GM23338 (cell line): ENCODE measurements at regions not wholly inside any gene's neighbourhood (a gene's known extent, or its start where the extent isn't known, plus 50 kb on each side); places are given as distances from the start of the nearest gene placed in this dataset.

Experiments
- ATAC-seq: fragments of 200-7000 bp; cut with Tn5 transposase; 3 replicates; pipeline ENCODE4 v1.9.1; 2020
- DNase-seq: peaks from one replicate; pipeline ENCODE4 v3.0.0-alpha.2; 2015; ENCODE audit warnings: low spot score
- H2AFZ ChIP-seq: fragments of 200-600 bp; sonication (generic); 2 replicates; pipeline ENCODE4 v1.8.0; 2016; ENCODE audit warnings: antibody characterized with exemption, mild to moderate bottlenecking, moderate library complexity
- H3F3A ChIP-seq: fragments of 200-600 bp; sonication (generic); replicated peaks from 2 replicates; pipeline ENCODE4 v1.8.0; 2017; ENCODE audit warnings: antibody characterized with exemption, mixed run types, low read depth
- H3K27ac ChIP-seq: fragments of 200-600 bp; sonication (generic); 2 replicates; pipeline ENCODE4 v1.6.1; 2016; ENCODE audit warnings: low read depth
- H3K27me3 ChIP-seq: fragments of 200-600 bp; sonication (generic); 2 replicates; pipeline ENCODE4 v1.8.0; 2016; ENCODE audit warnings: mild to moderate bottlenecking, mixed run types, moderate library complexity; ENCODE audit not compliant: insufficient read depth
- H3K36me3 ChIP-seq: fragments of 200-600 bp; sonication (generic); 2 replicates; pipeline ENCODE4 v1.8.0; 2016; ENCODE audit warnings: mild to moderate bottlenecking; ENCODE audit not compliant: insufficient read depth
- H3K4me1 ChIP-seq: fragments of 200-600 bp; sonication (generic); 2 replicates; pipeline ENCODE4 v1.8.0; 2016; ENCODE audit warnings: mild to moderate bottlenecking, moderate library complexity; ENCODE audit not compliant: insufficient read depth
- H3K4me2 ChIP-seq: fragments of 200-600 bp; sonication (generic); 2 replicates; pipeline ENCODE4 v1.7.1; 2017; ENCODE audit warnings: mixed run types
- H3K4me3 ChIP-seq: fragments of 200-600 bp; sonication (generic); 2 replicates; pipeline ENCODE4 v1.6.1; 2016; ENCODE audit warnings: mixed run types
- H3K79me2 ChIP-seq: fragments of 200-600 bp; sonication (generic); replicated peaks from 2 replicates; pipeline ENCODE4 v1.8.0; 2017; ENCODE audit warnings: mild to moderate bottlenecking; ENCODE audit not compliant: insufficient read depth
- H3K9me2 ChIP-seq: fragments of 200-600 bp; sonication (generic); 2 replicates; pipeline ENCODE4 v1.8.0; 2017; ENCODE audit not compliant: insufficient read depth
- H4K20me1 ChIP-seq: fragments of 200-600 bp; sonication (generic); replicated peaks from 2 replicates; pipeline ENCODE4 v1.8.0; 2017; ENCODE audit warnings: mild to moderate bottlenecking; ENCODE audit not compliant: insufficient read depth
- H3K27ac Mint-ChIP-seq: 2 replicates; pipeline ENCODE4 v1.8.0; 2020; ENCODE audit warnings: inconsistent platforms, mild to moderate bottlenecking, moderate library complexity, mixed read lengths
- H3K27me3 Mint-ChIP-seq: 3 replicates; pipeline ENCODE4 v1.8.0; 2022; ENCODE audit warnings: low read depth, mild to moderate bottlenecking, moderate library complexity, mixed read lengths, inconsistent platforms; ENCODE audit not compliant: insufficient read depth, poor library complexity
- H3K36me3 Mint-ChIP-seq: 3 replicates; pipeline ENCODE4 v1.8.0; 2021; ENCODE audit warnings: low read depth, mild to moderate bottlenecking, inconsistent platforms, moderate library complexity, mixed read lengths
- H3K4me1 Mint-ChIP-seq: 3 replicates; pipeline ENCODE4 v1.8.0; 2020; ENCODE audit warnings: mild to moderate bottlenecking, inconsistent platforms, mixed read lengths
- H3K4me3 Mint-ChIP-seq: 3 replicates; pipeline ENCODE4 v1.8.0; 2021; ENCODE audit warnings: moderate library complexity, mild to moderate bottlenecking, inconsistent platforms, mixed read lengths
- H3K9me3 Mint-ChIP-seq: 3 replicates; pipeline ENCODE4 v1.8.0; 2020; ENCODE audit warnings: moderate library complexity, mild to moderate bottlenecking, inconsistent platforms, mixed read lengths
- CREB1 ChIP-seq: fragments of 250-450 bp; sonication (Bioruptor Pico); IDR thresholded peaks from 2 replicates; pipeline ENCODE4 v1.5.0; 2020; ENCODE audit warnings: low read depth, mild to moderate bottlenecking, moderate library complexity
- EZH2 ChIP-seq: fragments of 200-600 bp; sonication (generic); IDR thresholded peaks from one replicate; pipeline ENCODE4 v1.8.0; 2017; ENCODE audit warnings: antibody characterized with exemption, mild to moderate bottlenecking, low read depth; ENCODE audit not compliant: unreplicated experiment
- EZH2phosphoT487 ChIP-seq: fragments of 200-600 bp; sonication (generic); IDR thresholded peaks from one replicate; pipeline ENCODE4 v1.8.1; 2018; ENCODE audit warnings: antibody characterized with exemption; ENCODE audit not compliant: unreplicated experiment
- JUNB ChIP-seq: IDR thresholded peaks from one replicate; pipeline ENCODE4 v1.6.1; 2016; ENCODE audit warnings: antibody characterized with exemption; ENCODE audit not compliant: unreplicated experiment
- NANOG ChIP-seq: IDR thresholded peaks from 2 replicates; pipeline ENCODE4 v1.6.1; 2016; ENCODE audit warnings: antibody characterized with exemption, borderline replicate concordance
- POLR2AphosphoS5 ChIP-seq: IDR thresholded peaks from 2 replicates; pipeline ENCODE4 v1.6.1; 2016; ENCODE audit warnings: antibody characterized with exemption, low read depth
- STAT1 ChIP-seq: IDR thresholded peaks from one replicate; pipeline ENCODE4 v1.6.1; 2016; ENCODE audit warnings: antibody characterized with exemption; ENCODE audit not compliant: unreplicated experiment
- ZNF114 ChIP-seq: fragments of 250-450 bp; sonication (Bioruptor Pico); IDR thresholded peaks from 2 replicates; pipeline ENCODE4 v1.5.0; 2020; ENCODE audit warnings: mild to moderate bottlenecking, moderate library complexity
- ZNF331 ChIP-seq: fragments of 250-450 bp; sonication (Bioruptor Pico); IDR thresholded peaks from 2 replicates; pipeline ENCODE4 v1.5.0; 2020; ENCODE audit warnings: low read depth, mild to moderate bottlenecking, moderate library complexity
- TF ChIP-seq, protein P1 (sequence below), 2 experiments: fragments of 200-600 bp in 1 of 2; sonication (generic) in 1 of 2; conservative IDR thresholded peaks; 2 replicates each; pipeline versions ENCODE4 v1.5.1 to v1.6.1; 2016 to 2017; ENCODE audit warnings: antibody characterized with exemption in 2 of 2, low read depth in 2 of 2, mild to moderate bottlenecking in 2 of 2, moderate library complexity in 1 of 2
- TF ChIP-seq, protein P2 (sequence below): fragments of 250-450 bp; sonication (Bioruptor Pico); IDR thresholded peaks from 2 replicates; pipeline ENCODE4 v1.5.0; 2020; ENCODE audit warnings: mild to moderate bottlenecking, moderate library complexity
- TF ChIP-seq, protein P3 (sequence below): IDR thresholded peaks from 2 replicates; pipeline ENCODE4 v1.6.1; 2016; ENCODE audit warnings: antibody characterized with exemption
- TF ChIP-seq, protein P4 (sequence below): IDR thresholded peaks from one replicate; pipeline ENCODE4 v1.6.1; 2018; ENCODE audit warnings: antibody characterized with exemption; ENCODE audit not compliant: unreplicated experiment

DNA sequence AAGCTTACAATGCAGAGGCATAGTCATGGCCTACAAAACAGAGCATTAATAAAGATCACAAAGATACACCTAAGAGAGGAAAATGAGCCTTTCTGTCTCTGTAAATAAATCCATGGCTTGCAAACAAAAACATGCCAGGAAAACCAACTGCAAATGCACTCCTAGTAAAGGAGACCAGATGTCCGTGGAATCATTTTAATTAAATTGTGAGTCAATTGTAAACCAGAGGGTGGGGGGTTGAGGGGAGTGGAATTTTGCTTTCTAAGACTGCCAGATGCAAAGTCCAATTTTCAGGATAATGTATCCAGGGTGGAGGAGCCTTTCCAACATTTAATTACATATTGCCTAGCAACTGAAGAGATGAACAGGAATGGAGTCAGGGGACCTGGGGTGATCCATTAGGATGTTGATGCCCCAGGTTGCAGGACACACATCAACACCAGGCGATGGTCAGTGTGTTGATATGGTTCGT is 390.3 kb upstream of the CCL2 start:
- H3K4me3 Mint-ChIP-seq, result no peak overlapping the region
- Histone ChIP-seq H3F3A (no peaks in the 10 kb centered on the region), H3K27ac (no peak overlapping the region), H3K79me2 (no peaks in the 10 kb centered on the region), H3K27me3 (no peaks in the 10 kb centered on the region), H3K4me3 (no peak overlapping the region), H3K9me2 (no peaks in the 10 kb centered on the region; the same call in 1 of the 2 replicates), H3K4me2 (no peak overlapping the region), H3K4me1 (no peaks in the 10 kb centered on the region), H2AFZ (no peak overlapping the region), H3K36me3 (no peaks in the 10 kb centered on the region), H4K20me1 (no peaks in the 10 kb centered on the region; the same call in 1 of the 2 replicates)
- H3K9me3 Mint-ChIP-seq, result no peaks in the 10 kb centered on the region
- TF ChIP-seq EZH2 (no peak), STAT1 (no peak), CREB1 (no peak), ZNF331 (no peak), EZH2phosphoT487 (no peak), ZNF114 (CRISPR knock-in tag) (no peak), JUNB (no peak), NANOG (no peak), POLR2AphosphoS5 (no peak)
- TF ChIP-seq, protein P1, sequence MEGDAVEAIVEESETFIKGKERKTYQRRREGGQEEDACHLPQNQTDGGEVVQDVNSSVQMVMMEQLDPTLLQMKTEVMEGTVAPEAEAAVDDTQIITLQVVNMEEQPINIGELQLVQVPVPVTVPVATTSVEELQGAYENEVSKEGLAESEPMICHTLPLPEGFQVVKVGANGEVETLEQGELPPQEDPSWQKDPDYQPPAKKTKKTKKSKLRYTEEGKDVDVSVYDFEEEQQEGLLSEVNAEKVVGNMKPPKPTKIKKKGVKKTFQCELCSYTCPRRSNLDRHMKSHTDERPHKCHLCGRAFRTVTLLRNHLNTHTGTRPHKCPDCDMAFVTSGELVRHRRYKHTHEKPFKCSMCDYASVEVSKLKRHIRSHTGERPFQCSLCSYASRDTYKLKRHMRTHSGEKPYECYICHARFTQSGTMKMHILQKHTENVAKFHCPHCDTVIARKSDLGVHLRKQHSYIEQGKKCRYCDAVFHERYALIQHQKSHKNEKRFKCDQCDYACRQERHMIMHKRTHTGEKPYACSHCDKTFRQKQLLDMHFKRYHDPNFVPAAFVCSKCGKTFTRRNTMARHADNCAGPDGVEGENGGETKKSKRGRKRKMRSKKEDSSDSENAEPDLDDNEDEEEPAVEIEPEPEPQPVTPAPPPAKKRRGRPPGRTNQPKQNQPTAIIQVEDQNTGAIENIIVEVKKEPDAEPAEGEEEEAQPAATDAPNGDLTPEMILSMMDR (conservative IDR thresholded peaks at IDR 0.05; ENCODE audit: low read depth in 2 of 2), result no peak
- TF ChIP-seq, protein P2, sequence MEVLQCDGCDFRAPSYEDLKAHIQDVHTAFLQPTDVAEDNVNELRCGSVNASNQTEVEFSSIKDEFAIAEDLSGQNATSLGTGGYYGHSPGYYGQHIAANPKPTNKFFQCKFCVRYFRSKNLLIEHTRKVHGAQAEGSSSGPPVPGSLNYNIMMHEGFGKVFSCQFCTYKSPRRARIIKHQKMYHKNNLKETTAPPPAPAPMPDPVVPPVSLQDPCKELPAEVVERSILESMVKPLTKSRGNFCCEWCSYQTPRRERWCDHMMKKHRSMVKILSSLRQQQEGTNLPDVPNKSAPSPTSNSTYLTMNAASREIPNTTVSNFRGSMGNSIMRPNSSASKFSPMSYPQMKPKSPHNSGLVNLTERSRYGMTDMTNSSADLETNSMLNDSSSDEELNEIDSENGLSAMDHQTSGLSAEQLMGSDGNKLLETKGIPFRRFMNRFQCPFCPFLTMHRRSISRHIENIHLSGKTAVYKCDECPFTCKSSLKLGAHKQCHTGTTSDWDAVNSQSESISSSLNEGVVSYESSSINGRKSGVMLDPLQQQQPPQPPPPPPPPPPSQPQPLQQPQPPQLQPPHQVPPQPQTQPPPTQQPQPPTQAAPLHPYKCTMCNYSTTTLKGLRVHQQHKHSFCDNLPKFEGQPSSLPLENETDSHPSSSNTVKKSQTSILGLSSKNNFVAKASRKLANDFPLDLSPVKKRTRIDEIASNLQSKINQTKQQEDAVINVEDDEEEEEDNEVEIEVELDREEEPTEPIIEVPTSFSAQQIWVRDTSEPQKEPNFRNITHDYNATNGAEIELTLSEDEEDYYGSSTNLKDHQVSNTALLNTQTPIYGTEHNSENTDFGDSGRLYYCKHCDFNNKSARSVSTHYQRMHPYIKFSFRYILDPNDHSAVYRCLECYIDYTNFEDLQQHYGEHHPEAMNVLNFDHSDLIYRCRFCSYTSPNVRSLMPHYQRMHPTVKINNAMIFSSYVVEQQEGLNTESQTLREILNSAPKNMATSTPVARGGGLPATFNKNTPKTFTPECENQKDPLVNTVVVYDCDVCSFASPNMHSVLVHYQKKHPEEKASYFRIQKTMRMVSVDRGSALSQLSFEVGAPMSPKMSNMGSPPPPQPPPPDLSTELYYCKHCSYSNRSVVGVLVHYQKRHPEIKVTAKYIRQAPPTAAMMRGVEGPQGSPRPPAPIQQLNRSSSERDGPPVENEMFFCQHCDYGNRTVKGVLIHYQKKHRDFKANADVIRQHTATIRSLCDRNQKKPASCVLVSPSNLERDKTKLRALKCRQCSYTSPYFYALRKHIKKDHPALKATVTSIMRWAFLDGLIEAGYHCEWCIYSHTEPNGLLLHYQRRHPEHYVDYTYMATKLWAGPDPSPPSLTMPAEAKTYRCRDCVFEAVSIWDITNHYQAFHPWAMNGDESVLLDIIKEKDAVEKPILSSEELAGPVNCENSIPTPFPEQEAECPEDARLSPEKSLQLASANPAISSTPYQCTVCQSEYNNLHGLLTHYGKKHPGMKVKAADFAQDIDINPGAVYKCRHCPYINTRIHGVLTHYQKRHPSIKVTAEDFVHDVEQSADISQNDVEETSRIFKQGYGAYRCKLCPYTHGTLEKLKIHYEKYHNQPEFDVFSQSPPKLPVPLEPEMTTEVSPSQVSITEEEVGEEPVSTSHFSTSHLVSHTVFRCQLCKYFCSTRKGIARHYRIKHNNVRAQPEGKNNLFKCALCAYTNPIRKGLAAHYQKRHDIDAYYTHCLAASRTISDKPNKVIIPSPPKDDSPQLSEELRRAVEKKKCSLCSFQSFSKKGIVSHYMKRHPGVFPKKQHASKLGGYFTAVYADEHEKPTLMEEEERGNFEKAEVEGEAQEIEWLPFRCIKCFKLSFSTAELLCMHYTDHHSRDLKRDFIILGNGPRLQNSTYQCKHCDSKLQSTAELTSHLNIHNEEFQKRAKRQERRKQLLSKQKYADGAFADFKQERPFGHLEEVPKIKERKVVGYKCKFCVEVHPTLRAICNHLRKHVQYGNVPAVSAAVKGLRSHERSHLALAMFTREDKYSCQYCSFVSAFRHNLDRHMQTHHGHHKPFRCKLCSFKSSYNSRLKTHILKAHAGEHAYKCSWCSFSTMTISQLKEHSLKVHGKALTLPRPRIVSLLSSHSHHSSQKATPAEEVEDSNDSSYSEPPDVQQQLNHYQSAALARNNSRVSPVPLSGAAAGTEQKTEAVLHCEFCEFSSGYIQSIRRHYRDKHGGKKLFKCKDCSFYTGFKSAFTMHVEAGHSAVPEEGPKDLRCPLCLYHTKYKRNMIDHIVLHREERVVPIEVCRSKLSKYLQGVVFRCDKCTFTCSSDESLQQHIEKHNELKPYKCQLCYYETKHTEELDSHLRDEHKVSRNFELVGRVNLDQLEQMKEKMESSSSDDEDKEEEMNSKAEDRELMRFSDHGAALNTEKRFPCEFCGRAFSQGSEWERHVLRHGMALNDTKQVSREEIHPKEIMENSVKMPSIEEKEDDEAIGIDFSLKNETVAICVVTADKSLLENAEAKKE (CRISPR knock-in tag), result no peak
- TF ChIP-seq, protein P3, sequence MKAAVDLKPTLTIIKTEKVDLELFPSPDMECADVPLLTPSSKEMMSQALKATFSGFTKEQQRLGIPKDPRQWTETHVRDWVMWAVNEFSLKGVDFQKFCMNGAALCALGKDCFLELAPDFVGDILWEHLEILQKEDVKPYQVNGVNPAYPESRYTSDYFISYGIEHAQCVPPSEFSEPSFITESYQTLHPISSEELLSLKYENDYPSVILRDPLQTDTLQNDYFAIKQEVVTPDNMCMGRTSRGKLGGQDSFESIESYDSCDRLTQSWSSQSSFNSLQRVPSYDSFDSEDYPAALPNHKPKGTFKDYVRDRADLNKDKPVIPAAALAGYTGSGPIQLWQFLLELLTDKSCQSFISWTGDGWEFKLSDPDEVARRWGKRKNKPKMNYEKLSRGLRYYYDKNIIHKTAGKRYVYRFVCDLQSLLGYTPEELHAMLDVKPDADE, result no peak
- TF ChIP-seq, protein P4, sequence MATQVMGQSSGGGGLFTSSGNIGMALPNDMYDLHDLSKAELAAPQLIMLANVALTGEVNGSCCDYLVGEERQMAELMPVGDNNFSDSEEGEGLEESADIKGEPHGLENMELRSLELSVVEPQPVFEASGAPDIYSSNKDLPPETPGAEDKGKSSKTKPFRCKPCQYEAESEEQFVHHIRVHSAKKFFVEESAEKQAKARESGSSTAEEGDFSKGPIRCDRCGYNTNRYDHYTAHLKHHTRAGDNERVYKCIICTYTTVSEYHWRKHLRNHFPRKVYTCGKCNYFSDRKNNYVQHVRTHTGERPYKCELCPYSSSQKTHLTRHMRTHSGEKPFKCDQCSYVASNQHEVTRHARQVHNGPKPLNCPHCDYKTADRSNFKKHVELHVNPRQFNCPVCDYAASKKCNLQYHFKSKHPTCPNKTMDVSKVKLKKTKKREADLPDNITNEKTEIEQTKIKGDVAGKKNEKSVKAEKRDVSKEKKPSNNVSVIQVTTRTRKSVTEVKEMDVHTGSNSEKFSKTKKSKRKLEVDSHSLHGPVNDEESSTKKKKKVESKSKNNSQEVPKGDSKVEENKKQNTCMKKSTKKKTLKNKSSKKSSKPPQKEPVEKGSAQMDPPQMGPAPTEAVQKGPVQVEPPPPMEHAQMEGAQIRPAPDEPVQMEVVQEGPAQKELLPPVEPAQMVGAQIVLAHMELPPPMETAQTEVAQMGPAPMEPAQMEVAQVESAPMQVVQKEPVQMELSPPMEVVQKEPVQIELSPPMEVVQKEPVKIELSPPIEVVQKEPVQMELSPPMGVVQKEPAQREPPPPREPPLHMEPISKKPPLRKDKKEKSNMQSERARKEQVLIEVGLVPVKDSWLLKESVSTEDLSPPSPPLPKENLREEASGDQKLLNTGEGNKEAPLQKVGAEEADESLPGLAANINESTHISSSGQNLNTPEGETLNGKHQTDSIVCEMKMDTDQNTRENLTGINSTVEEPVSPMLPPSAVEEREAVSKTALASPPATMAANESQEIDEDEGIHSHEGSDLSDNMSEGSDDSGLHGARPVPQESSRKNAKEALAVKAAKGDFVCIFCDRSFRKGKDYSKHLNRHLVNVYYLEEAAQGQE, result no peak
- H3K4me1 Mint-ChIP-seq, result no peaks in the 10 kb centered on the region
- no peaks in the 10 kb centered on the region for H3K27me3 Mint-ChIP-seq
- H3K27ac Mint-ChIP-seq, result no peak overlapping the region
- H3K36me3 Mint-ChIP-seq, result no peaks in the 10 kb centered on the region
- ATAC-seq, result no peak
- DNase-seq, result no peak
